GM19467 (cell line): ENCODE measurements at regions not wholly inside any gene's neighbourhood (a gene's known extent, or its start where the extent isn't known, plus 50 kb on each side); places are given as distances from the start of the nearest gene placed in this dataset.

Source experiments
- ATAC-seq: cut with Tn5 transposase; IDR thresholded peaks from one replicate; pipeline ENCODE4 v1.9.1; 2021; ENCODE audit warnings: mild to moderate bottlenecking, moderate library complexity; ENCODE audit not compliant: unreplicated experiment

DNA sequence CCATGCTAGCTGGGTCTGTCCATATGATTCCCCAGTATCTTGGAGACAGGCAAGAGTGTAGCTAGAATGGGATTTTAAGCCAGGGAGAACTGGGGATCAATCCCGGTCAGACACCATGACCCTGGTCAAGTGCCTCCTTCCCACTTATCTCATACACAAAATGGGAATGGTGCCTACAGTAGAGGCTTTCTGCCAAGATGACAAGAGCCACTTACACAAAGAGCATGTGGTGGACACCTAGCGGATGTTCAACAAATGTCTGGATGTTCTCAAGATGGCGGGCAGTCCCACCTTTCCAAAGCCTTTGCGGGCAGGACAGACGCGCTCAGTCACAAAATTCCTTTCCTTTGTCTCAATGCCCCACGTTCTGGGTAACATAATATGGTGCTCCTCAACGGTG lies 57.3 kb downstream of the MAF start:
- no peak for ATAC-seq

DNA sequence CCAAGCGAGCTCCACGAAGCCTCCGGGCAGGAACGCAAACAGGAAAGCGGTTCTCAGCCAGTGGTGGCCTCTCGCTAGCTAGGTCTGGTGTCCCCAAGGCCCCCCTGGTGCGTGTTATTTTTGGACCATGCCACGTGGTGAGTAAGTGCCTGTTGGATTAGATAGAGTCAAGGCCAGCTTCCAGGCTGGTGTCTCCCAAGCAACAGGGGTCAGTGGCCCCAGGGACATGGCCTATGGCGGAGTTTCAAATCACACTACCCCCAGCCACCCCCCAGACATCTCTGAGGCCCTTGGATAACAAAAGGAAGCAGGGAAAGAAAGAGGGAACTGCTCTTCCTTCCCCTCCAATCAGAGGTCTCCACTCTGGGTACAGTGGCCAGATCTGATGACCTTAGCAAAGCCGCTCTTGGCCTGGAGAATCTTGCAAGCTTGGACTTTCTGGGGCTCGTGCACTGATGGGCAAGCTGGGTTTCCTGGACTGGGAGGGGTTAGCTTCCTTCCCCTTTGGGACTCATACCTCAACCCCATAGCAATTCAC lies 58.2 kb downstream of the MAF start:
- ATAC-seq, result no peak

- ATAC-seq, result no peak
Observed at GRCh38 chr16:79540825-79541595, 59.5 kb downstream of the MAF start.

- ATAC-seq, result no peak
Observed at GRCh38 chr16:79537584-79537983, 63.0 kb downstream of the MAF start.

- ATAC-seq, result no peak
Observed at GRCh38 chr16:79536958-79537357, 63.6 kb downstream of the MAF start.

GRCh38 chr16:79535130-79535529 lies 65.4 kb downstream of the MAF start:
- no peak for ATAC-seq

GRCh38 chr16:79534143-79534542 lies 66.4 kb downstream of the MAF start:
- ATAC-seq, result no peak

DNA sequence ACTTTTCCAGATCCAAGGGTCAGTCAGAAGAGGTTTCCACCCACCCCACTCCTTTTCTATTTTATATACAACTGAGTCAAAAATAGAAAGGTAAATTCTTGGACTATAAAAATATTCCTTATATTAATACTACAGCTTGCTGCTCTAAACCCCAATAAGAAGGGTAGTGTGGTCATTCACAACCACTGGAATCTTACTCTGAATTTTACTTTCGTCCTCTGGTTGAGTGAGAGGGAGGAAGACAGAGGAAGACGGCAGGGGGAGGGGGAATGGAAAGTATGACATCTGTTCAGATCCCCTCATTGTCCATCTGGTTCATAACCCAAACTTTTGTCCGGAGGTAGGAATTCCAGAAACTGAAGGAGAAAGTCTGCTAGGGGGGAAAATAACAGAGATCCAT lies 67.2 kb downstream of the MAF start:
- ATAC-seq, result no peak

DNA sequence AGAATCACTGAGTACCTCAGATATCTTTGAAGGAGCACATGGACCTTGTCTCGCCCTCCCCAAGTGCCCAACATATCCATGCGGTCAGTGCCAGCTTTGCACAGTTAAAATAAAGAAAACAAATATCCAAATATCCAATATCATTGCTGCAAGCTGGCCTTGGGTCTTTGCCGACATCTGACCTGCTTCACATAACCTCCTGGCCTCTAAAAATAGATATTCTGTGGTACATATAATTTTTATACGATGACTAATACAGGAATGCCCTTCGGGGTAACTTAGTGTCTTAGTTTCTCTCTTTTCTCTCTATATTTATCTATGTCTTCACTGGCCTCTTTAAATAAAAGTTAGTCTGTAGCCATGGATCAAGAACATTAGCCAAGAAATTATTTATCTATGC lies 67.8 kb downstream of the MAF start:
- ATAC-seq, result no peak

- ATAC-seq, result no peak
Observed at GRCh38 chr16:79532273-79532672, 68.3 kb downstream of the MAF start.

DNA sequence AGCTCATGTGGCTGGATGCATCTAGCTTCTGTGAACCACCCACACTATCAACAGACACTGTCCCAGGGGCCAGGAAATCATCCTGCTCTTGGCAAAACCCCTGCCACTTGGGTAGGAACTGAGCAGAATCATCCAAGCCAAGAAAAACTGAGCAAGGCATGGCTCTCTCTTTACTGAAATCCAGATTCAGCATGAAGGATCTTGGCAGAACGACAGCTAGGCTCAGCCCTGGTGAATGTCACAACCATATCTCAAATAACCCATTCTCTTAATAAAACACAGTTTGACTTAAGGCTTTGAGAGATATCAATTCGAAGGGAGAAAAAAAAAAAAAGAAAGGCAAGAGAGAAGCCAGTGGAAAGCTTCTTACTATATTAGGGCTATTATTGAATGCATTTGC lies 72.2 kb downstream of the MAF start:
- no peak for ATAC-seq

DNA sequence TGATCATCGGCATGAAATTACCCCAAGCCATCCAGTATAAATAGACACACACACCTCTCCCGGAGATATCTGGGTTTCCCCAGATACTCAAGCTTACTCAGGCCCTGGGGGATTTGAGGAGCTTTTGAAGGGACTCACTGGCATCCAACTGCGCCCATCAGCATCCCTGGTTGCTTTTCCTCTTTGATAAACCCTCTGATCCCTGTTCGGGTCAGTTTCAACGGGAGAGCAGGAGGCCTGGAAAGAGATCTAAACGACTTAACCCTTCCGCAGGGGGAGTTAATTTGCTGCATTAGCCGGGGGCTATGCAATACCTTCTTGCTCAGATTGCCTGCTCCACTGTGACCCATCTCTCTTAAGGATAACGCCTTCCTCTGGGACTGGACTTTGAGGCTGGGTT lies 76.6 kb downstream of the MAF start:
- no peak for ATAC-seq

DNA sequence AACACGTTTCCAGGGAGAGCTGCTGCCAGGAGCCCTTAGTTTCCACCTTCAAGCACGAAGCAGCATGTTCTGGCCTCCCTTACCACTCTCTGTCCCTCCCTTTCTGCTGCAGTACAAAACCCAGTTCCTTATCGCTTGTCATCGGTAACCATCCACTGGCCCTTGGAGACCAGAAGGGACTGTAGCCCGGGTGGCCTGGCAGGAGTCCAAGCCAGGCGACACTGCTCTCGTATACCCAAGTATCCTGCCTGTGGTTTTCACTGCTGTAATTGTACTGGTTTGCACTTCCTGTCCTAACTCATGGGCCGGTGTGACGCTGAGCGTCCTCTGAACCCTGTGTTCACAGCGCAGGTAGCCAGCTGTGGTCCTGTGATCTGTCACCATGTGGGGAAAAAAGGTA lies 81.1 kb downstream of the MAF start:
- ATAC-seq, result no peak

DNA sequence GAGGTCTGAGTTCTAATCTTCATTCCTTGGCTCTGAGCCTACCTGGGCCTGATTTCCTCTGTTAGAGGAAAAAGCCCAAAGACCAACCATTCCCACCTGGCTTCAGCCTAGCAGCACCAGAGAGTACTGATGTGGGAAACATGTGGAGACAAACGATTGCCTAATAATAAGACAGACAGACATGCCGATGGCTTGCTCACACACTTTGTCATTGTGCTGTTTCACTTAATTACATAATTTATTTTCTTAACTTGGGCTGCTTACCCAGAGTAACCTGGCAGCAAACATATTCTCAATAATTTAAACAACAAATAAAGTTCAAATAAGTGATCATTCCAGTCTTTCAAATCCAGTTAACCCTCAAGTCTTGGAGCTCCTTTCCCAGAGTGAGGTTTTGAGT lies 83.4 kb downstream of the MAF start:
- ATAC-seq, result no peak

GRCh38 chr16:79510879-79511278 lies 89.7 kb downstream of the MAF start:
- ATAC-seq, result no peak

DNA sequence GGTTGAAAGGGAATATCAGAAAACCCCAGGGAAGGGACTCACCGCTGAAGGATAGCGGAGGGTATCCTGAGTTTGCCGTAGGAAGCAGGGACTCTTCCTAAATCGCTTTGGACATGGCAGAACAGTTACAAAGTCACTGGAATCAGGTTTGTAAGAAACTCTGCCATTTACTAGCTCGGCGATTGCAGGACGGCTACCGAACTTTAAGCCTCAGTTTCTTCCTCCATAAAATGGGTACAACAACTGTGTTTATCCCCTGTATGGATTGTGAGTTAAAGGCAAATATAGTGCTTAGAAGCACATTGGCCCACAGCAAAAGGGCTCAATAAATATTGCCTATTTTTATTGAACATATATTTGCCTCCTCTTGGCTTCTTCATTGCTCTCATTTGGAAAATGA lies 90.6 kb downstream of the MAF start:
- ATAC-seq, result no peak

- no peak for ATAC-seq
Observed at GRCh38 chr16:79509211-79509631, 91.3 kb downstream of the MAF start.

DNA sequence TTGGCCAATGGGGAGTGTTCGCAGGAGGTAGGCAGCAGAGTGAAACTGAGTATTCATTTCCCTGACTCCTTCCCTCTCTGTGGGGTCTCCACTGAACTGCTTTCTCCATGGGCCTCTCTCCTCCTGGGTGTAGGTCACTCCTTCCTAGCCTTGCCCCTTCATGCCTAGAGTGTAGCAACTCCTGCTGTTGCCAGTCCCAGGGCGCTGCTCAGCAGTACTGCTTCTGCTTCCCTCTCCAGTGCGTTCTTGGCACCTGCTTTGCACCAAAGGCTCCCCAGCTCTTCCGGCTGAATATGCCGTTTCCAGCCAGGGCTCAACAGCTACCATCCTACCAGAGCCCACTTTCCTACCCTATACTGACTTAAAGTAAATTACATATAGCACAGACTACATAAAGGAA lies 92.2 kb downstream of the MAF start:
- no peak for ATAC-seq

GRCh38 chr16:79505344-79505743 lies 95.2 kb downstream of the MAF start:
- ATAC-seq, result no peak

GRCh38 chr16:79503511-79503910 lies 97.0 kb downstream of the MAF start:
- ATAC-seq, result no peak

GRCh38 chr16:79501446-79501845 lies 99.1 kb downstream of the MAF start:
- ATAC-seq, result no peak

DNA sequence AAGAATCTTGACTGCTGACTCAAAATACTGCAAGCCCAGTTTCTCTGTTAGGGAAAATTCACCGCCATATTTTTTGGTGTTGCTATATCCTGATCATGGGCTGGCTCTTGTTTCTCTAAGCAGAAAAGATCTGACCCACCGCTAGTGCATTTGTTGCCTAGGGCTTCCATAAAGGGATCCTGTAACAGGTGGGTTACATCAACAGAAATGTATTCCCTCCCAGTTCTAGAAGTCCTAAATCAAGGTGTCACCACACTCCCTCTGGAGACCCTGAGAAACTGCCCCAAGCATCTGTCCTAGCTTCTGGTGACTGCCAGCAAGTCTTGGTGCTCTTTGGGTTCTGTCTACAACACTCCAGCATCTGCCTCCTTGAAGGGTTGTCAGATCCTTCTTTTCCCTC lies 99.7 kb downstream of the MAF start:
- no peak for ATAC-seq

DNA sequence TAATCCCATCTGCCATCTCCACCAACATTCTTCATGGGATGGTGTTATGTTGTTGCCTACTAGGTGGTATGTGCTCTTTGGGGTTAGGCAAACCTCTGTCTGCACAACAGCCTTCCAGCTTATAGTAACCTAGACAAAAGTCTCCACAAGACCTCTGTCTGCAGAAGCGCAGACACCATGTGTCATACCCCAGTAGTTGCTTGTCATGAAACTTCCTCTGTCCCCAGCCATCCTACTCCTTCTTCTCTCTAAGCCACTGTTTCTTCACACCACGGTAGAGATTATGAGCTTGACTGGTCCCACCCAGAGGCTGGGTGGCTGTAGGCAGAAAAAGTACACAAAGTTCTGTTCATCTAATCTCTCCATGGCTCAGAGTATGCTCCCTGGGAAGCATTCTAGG lies 100.3 kb downstream of the MAF start:
- ATAC-seq, result no peak
